Astrocyte (in vitro differentiated cells and primary cell): ENCODE measurements at regions not wholly inside any gene's neighbourhood (a gene's known extent, or its start where the extent isn't known, plus 50 kb on each side); places are given as distances from the start of the nearest gene placed in this dataset.
"Not testable (repeated sequence)": the region's sequence is repeated elsewhere in the genome, so short reads cannot be mapped to it uniquely, and the experiment has no call there.

Experiments
- EZH2 ChIP-seq: IDR thresholded peaks from 2 replicates; pipeline ENCODE4 v1.6.1; 2012; ENCODE audit warnings: mild to moderate bottlenecking, low read length, inconsistent platforms; ENCODE audit not compliant: insufficient read depth
- TF ChIP-seq, protein P1 (sequence below): IDR thresholded peaks from 2 replicates; pipeline ENCODE4 v1.5.1; 2011; ENCODE audit warnings: low read depth, mild to moderate bottlenecking, inconsistent platforms, low read length, moderate library complexity; ENCODE audit not compliant: insufficient read depth

GRCh38 chr14:22238320-22238719 lies 350.7 kb downstream of the DAD1 start:
- TF ChIP-seq EZH2 = not testable (repeated sequence)
- TF ChIP-seq, protein P1, sequence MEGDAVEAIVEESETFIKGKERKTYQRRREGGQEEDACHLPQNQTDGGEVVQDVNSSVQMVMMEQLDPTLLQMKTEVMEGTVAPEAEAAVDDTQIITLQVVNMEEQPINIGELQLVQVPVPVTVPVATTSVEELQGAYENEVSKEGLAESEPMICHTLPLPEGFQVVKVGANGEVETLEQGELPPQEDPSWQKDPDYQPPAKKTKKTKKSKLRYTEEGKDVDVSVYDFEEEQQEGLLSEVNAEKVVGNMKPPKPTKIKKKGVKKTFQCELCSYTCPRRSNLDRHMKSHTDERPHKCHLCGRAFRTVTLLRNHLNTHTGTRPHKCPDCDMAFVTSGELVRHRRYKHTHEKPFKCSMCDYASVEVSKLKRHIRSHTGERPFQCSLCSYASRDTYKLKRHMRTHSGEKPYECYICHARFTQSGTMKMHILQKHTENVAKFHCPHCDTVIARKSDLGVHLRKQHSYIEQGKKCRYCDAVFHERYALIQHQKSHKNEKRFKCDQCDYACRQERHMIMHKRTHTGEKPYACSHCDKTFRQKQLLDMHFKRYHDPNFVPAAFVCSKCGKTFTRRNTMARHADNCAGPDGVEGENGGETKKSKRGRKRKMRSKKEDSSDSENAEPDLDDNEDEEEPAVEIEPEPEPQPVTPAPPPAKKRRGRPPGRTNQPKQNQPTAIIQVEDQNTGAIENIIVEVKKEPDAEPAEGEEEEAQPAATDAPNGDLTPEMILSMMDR = not testable (repeated sequence)
